GM23338 (cell line): ENCODE measurements at regions not wholly inside any gene's neighbourhood (a gene's known extent, or its start where the extent isn't known, plus 50 kb on each side); places are given as distances from the start of the nearest gene placed in this dataset.

Source experiments
- ATAC-seq: fragments of 200-7000 bp; cut with Tn5 transposase; 3 replicates; pipeline ENCODE4 v1.9.1; 2020
- DNase-seq: peaks from one replicate; pipeline ENCODE4 v3.0.0-alpha.2; 2015; ENCODE audit warnings: low spot score
- H2AFZ ChIP-seq: fragments of 200-600 bp; sonication (generic); 2 replicates; pipeline ENCODE4 v1.8.0; 2016; ENCODE audit warnings: antibody characterized with exemption, mild to moderate bottlenecking, moderate library complexity
- H3F3A ChIP-seq: fragments of 200-600 bp; sonication (generic); replicated peaks from 2 replicates; pipeline ENCODE4 v1.8.0; 2017; ENCODE audit warnings: antibody characterized with exemption, mixed run types, low read depth
- H3K27ac ChIP-seq: fragments of 200-600 bp; sonication (generic); 2 replicates; pipeline ENCODE4 v1.6.1; 2016; ENCODE audit warnings: low read depth
- H3K27me3 ChIP-seq: fragments of 200-600 bp; sonication (generic); 2 replicates; pipeline ENCODE4 v1.8.0; 2016; ENCODE audit warnings: mild to moderate bottlenecking, mixed run types, moderate library complexity; ENCODE audit not compliant: insufficient read depth
- H3K36me3 ChIP-seq: fragments of 200-600 bp; sonication (generic); 2 replicates; pipeline ENCODE4 v1.8.0; 2016; ENCODE audit warnings: mild to moderate bottlenecking; ENCODE audit not compliant: insufficient read depth
- H3K4me1 ChIP-seq: fragments of 200-600 bp; sonication (generic); 2 replicates; pipeline ENCODE4 v1.8.0; 2016; ENCODE audit warnings: mild to moderate bottlenecking, moderate library complexity; ENCODE audit not compliant: insufficient read depth
- H3K4me2 ChIP-seq: fragments of 200-600 bp; sonication (generic); 2 replicates; pipeline ENCODE4 v1.7.1; 2017; ENCODE audit warnings: mixed run types
- H3K4me3 ChIP-seq: fragments of 200-600 bp; sonication (generic); 2 replicates; pipeline ENCODE4 v1.6.1; 2016; ENCODE audit warnings: mixed run types
- H3K79me2 ChIP-seq: fragments of 200-600 bp; sonication (generic); replicated peaks from 2 replicates; pipeline ENCODE4 v1.8.0; 2017; ENCODE audit warnings: mild to moderate bottlenecking; ENCODE audit not compliant: insufficient read depth
- H3K9me2 ChIP-seq: fragments of 200-600 bp; sonication (generic); 2 replicates; pipeline ENCODE4 v1.8.0; 2017; ENCODE audit not compliant: insufficient read depth
- H4K20me1 ChIP-seq: fragments of 200-600 bp; sonication (generic); replicated peaks from 2 replicates; pipeline ENCODE4 v1.8.0; 2017; ENCODE audit warnings: mild to moderate bottlenecking; ENCODE audit not compliant: insufficient read depth
- H3K27ac Mint-ChIP-seq: 2 replicates; pipeline ENCODE4 v1.8.0; 2020; ENCODE audit warnings: inconsistent platforms, mild to moderate bottlenecking, moderate library complexity, mixed read lengths
- H3K27me3 Mint-ChIP-seq: 3 replicates; pipeline ENCODE4 v1.8.0; 2022; ENCODE audit warnings: low read depth, mild to moderate bottlenecking, moderate library complexity, mixed read lengths, inconsistent platforms; ENCODE audit not compliant: insufficient read depth, poor library complexity
- H3K36me3 Mint-ChIP-seq: 3 replicates; pipeline ENCODE4 v1.8.0; 2021; ENCODE audit warnings: low read depth, mild to moderate bottlenecking, inconsistent platforms, moderate library complexity, mixed read lengths
- H3K4me1 Mint-ChIP-seq: 3 replicates; pipeline ENCODE4 v1.8.0; 2020; ENCODE audit warnings: mild to moderate bottlenecking, inconsistent platforms, mixed read lengths
- H3K4me3 Mint-ChIP-seq: 3 replicates; pipeline ENCODE4 v1.8.0; 2021; ENCODE audit warnings: moderate library complexity, mild to moderate bottlenecking, inconsistent platforms, mixed read lengths
- H3K9me3 Mint-ChIP-seq: 3 replicates; pipeline ENCODE4 v1.8.0; 2020; ENCODE audit warnings: moderate library complexity, mild to moderate bottlenecking, inconsistent platforms, mixed read lengths
- CREB1 ChIP-seq: fragments of 250-450 bp; sonication (Bioruptor Pico); IDR thresholded peaks from 2 replicates; pipeline ENCODE4 v1.5.0; 2020; ENCODE audit warnings: low read depth, mild to moderate bottlenecking, moderate library complexity
- CTCF ChIP-seq, 2 experiments: fragments of 200-600 bp in 1 of 2; sonication (generic) in 1 of 2; conservative IDR thresholded peaks; 2 replicates each; pipeline versions ENCODE4 v1.5.1 to v1.6.1; 2016 to 2017; ENCODE audit warnings: antibody characterized with exemption in 2 of 2, low read depth in 2 of 2, mild to moderate bottlenecking in 2 of 2, moderate library complexity in 1 of 2
- EZH2 ChIP-seq: fragments of 200-600 bp; sonication (generic); IDR thresholded peaks from one replicate; pipeline ENCODE4 v1.8.0; 2017; ENCODE audit warnings: antibody characterized with exemption, mild to moderate bottlenecking, low read depth; ENCODE audit not compliant: unreplicated experiment
- EZH2phosphoT487 ChIP-seq: fragments of 200-600 bp; sonication (generic); IDR thresholded peaks from one replicate; pipeline ENCODE4 v1.8.1; 2018; ENCODE audit warnings: antibody characterized with exemption; ENCODE audit not compliant: unreplicated experiment
- JUNB ChIP-seq: IDR thresholded peaks from one replicate; pipeline ENCODE4 v1.6.1; 2016; ENCODE audit warnings: antibody characterized with exemption; ENCODE audit not compliant: unreplicated experiment
- NANOG ChIP-seq: IDR thresholded peaks from 2 replicates; pipeline ENCODE4 v1.6.1; 2016; ENCODE audit warnings: antibody characterized with exemption, borderline replicate concordance
- POLR2AphosphoS5 ChIP-seq: IDR thresholded peaks from 2 replicates; pipeline ENCODE4 v1.6.1; 2016; ENCODE audit warnings: antibody characterized with exemption, low read depth
- STAT1 ChIP-seq: IDR thresholded peaks from one replicate; pipeline ENCODE4 v1.6.1; 2016; ENCODE audit warnings: antibody characterized with exemption; ENCODE audit not compliant: unreplicated experiment
- ZNF114 ChIP-seq: fragments of 250-450 bp; sonication (Bioruptor Pico); IDR thresholded peaks from 2 replicates; pipeline ENCODE4 v1.5.0; 2020; ENCODE audit warnings: mild to moderate bottlenecking, moderate library complexity
- ZNF331 ChIP-seq: fragments of 250-450 bp; sonication (Bioruptor Pico); IDR thresholded peaks from 2 replicates; pipeline ENCODE4 v1.5.0; 2020; ENCODE audit warnings: low read depth, mild to moderate bottlenecking, moderate library complexity
- ZNF462 ChIP-seq: fragments of 250-450 bp; sonication (Bioruptor Pico); IDR thresholded peaks from 2 replicates; pipeline ENCODE4 v1.5.0; 2020; ENCODE audit warnings: mild to moderate bottlenecking, moderate library complexity
- TF ChIP-seq, protein P1 (sequence below): IDR thresholded peaks from 2 replicates; pipeline ENCODE4 v1.6.1; 2016; ENCODE audit warnings: antibody characterized with exemption
- TF ChIP-seq, protein P2 (sequence below): IDR thresholded peaks from one replicate; pipeline ENCODE4 v1.6.1; 2018; ENCODE audit warnings: antibody characterized with exemption; ENCODE audit not compliant: unreplicated experiment

GRCh38 chr10:78420946-78421735 is 387.5 kb downstream of the RPS24 start:
- peaks cover 10% of the 10 kb centered on the region for H3K4me1 ChIP-seq
- H3K9me2 ChIP-seq = peaks cover 12% of the 10 kb centered on the region
- H3K79me2 ChIP-seq = no peaks in the 10 kb centered on the region
- peak overlapping the region; percentile 86 for H2AFZ ChIP-seq
- Mint-ChIP-seq H3K4me1 (peaks cover 35% of the 10 kb centered on the region), H3K27me3 (peaks cover 8% of the 10 kb centered on the region), H3K27ac (peak overlapping the region; percentile 47), H3K9me3 (peaks cover 8% of the 10 kb centered on the region; the same call in 1 of the 3 replicates), H3K4me3 (peak overlapping the region; percentile 10; the same call in 2 of the 3 replicates), H3K36me3 (peaks cover 5% of the 10 kb centered on the region; the same call in 1 of the 3 replicates)
- no peaks in the 10 kb centered on the region for H3K27me3 ChIP-seq
- no peaks in the 10 kb centered on the region for H3K36me3 ChIP-seq
- peak overlapping the region; percentile 64 for H3K27ac ChIP-seq
- peak overlapping the region; percentile 6; the same call in 1 of the 2 replicates for H3K4me2 ChIP-seq
- H4K20me1 ChIP-seq = no peaks in the 10 kb centered on the region
- peak; percentile 70 for ATAC-seq
- TF ChIP-seq CTCF (conservative IDR thresholded peaks at IDR 0.05; ENCODE audit: low read depth in 2 of 2) = no peak
- no peak for TF ChIP-seq CREB1 (CRISPR knock-in tag)
- no peak for TF ChIP-seq ZNF462 (CRISPR knock-in tag)
- TF ChIP-seq NANOG = no peak
- TF ChIP-seq ZNF331 (CRISPR knock-in tag) = no peak
- TF ChIP-seq EZH2 = no peak
- TF ChIP-seq JUNB = no peak
- no peak for TF ChIP-seq POLR2AphosphoS5
- no peak for TF ChIP-seq STAT1
- TF ChIP-seq, protein P1, sequence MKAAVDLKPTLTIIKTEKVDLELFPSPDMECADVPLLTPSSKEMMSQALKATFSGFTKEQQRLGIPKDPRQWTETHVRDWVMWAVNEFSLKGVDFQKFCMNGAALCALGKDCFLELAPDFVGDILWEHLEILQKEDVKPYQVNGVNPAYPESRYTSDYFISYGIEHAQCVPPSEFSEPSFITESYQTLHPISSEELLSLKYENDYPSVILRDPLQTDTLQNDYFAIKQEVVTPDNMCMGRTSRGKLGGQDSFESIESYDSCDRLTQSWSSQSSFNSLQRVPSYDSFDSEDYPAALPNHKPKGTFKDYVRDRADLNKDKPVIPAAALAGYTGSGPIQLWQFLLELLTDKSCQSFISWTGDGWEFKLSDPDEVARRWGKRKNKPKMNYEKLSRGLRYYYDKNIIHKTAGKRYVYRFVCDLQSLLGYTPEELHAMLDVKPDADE = no peak
- TF ChIP-seq, protein P2, sequence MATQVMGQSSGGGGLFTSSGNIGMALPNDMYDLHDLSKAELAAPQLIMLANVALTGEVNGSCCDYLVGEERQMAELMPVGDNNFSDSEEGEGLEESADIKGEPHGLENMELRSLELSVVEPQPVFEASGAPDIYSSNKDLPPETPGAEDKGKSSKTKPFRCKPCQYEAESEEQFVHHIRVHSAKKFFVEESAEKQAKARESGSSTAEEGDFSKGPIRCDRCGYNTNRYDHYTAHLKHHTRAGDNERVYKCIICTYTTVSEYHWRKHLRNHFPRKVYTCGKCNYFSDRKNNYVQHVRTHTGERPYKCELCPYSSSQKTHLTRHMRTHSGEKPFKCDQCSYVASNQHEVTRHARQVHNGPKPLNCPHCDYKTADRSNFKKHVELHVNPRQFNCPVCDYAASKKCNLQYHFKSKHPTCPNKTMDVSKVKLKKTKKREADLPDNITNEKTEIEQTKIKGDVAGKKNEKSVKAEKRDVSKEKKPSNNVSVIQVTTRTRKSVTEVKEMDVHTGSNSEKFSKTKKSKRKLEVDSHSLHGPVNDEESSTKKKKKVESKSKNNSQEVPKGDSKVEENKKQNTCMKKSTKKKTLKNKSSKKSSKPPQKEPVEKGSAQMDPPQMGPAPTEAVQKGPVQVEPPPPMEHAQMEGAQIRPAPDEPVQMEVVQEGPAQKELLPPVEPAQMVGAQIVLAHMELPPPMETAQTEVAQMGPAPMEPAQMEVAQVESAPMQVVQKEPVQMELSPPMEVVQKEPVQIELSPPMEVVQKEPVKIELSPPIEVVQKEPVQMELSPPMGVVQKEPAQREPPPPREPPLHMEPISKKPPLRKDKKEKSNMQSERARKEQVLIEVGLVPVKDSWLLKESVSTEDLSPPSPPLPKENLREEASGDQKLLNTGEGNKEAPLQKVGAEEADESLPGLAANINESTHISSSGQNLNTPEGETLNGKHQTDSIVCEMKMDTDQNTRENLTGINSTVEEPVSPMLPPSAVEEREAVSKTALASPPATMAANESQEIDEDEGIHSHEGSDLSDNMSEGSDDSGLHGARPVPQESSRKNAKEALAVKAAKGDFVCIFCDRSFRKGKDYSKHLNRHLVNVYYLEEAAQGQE = no peak
- TF ChIP-seq ZNF114 (CRISPR knock-in tag) = no peak
- TF ChIP-seq EZH2phosphoT487 = no peak
- 0 out of 2 replicates have a peak overlapping the region, but pooled peaks have one; percentile 25 for H3K4me3 ChIP-seq
- DNase-seq = no peak
- H3F3A ChIP-seq = no peaks in the 10 kb centered on the region
